ENCODE measurements at regions not wholly inside any gene's neighbourhood (a gene's known extent, or its start where the extent isn't known, plus 50 kb on each side); places are given as distances from the start of the nearest gene placed in this dataset.
A peak's percentile ranks its signal among the peaks of the same experiment; 100 is the strongest.
"Not testable (repeated sequence)": the region's sequence is repeated elsewhere in the genome, so short reads cannot be mapped to it uniquely, and the experiment has no call there.

GRCh38 chr12:31184667-31185066 is 111.0 kb downstream of the DDX11 start:
- not testable (repeated sequence) for H3K36me3 ChIP-seq (ENCODE audit: control insufficient read depth, insufficient read depth, low read length); H3K27ac Mint-ChIP-seq; H3K27me3 Mint-ChIP-seq; H3K4me1 Mint-ChIP-seq; H3K9me3 Mint-ChIP-seq; DNase-seq; H3K27ac ChIP-seq (ENCODE audit: insufficient read depth, low read length, poor library complexity, severe bottlenecking); H3K36me3 Mint-ChIP-seq; H3K4me3 ChIP-seq (ENCODE audit: low read depth, low read length); H3K4me1 ChIP-seq (ENCODE audit: control insufficient read depth, insufficient read depth, low read length, poor library complexity, severe bottlenecking); H3K9me3 ChIP-seq (ENCODE audit: control insufficient read depth in 2 of 2, low read length in 2 of 2); ATAC-seq (ENCODE audit: low read depth in 2 of 2); H3K27me3 ChIP-seq (ENCODE audit: control insufficient read depth, insufficient read depth, low read length)
- H3K4me3 Mint-ChIP-seq, result peak overlapping the region in 1 of 4 donors; percentile 23

- H3K4me1 ChIP-seq (ENCODE audit: control insufficient read depth, insufficient read depth, low read length, poor library complexity, severe bottlenecking); H3K4me1 Mint-ChIP-seq; H3K27me3 ChIP-seq (ENCODE audit: control insufficient read depth, insufficient read depth, low read length); H3K4me3 Mint-ChIP-seq; H3K9me3 Mint-ChIP-seq; DNase-seq; ATAC-seq (ENCODE audit: low read depth in 2 of 2); H3K27me3 Mint-ChIP-seq; H3K27ac Mint-ChIP-seq; H3K4me3 ChIP-seq (ENCODE audit: low read depth, low read length); H3K36me3 Mint-ChIP-seq; H3K9me3 ChIP-seq (ENCODE audit: control insufficient read depth in 2 of 2, low read length in 2 of 2); H3K27ac ChIP-seq (ENCODE audit: insufficient read depth, low read length, poor library complexity, severe bottlenecking); H3K36me3 ChIP-seq (ENCODE audit: control insufficient read depth, insufficient read depth, low read length): not testable (repeated sequence)
These were observed 119.0 kb downstream of the DDX11 start for GRCh38 chr12:31192689-31193088.

GRCh38 chr12:31195620-31196019 is 122.0 kb downstream of the DDX11 start:
- not testable (repeated sequence) for DNase-seq; H3K4me1 Mint-ChIP-seq; H3K4me3 Mint-ChIP-seq; H3K27ac Mint-ChIP-seq; H3K4me3 ChIP-seq (ENCODE audit: low read depth, low read length); H3K27ac ChIP-seq (ENCODE audit: insufficient read depth, low read length, poor library complexity, severe bottlenecking); H3K27me3 ChIP-seq (ENCODE audit: control insufficient read depth, insufficient read depth, low read length); ATAC-seq (ENCODE audit: low read depth in 2 of 2); H3K9me3 ChIP-seq (ENCODE audit: control insufficient read depth in 2 of 2, low read length in 2 of 2); H3K9me3 Mint-ChIP-seq; H3K36me3 ChIP-seq (ENCODE audit: control insufficient read depth, insufficient read depth, low read length); H3K36me3 Mint-ChIP-seq; H3K4me1 ChIP-seq (ENCODE audit: control insufficient read depth, insufficient read depth, low read length, poor library complexity, severe bottlenecking); H3K27me3 Mint-ChIP-seq

- not testable (repeated sequence) for H3K27ac Mint-ChIP-seq
These were observed 125.8 kb downstream of the DDX11 start for GRCh38 chr12:31199476-31199875.

GRCh38 chr12:31201382-31201781 is 124.6 kb downstream of the SINHCAF start:
- DNase-seq (no peak), ATAC-seq (ENCODE audit: low read depth in 2 of 2) (no peak)
- no peak overlapping the region for H3K4me3 Mint-ChIP-seq
- no peaks in the 10 kb centered on the region for H3K36me3 ChIP-seq (ENCODE audit: control insufficient read depth, insufficient read depth, low read length)
- no peaks in the 10 kb centered on the region for H3K36me3 Mint-ChIP-seq
- no peaks in the 10 kb centered on the region for H3K9me3 ChIP-seq (ENCODE audit: control insufficient read depth in 2 of 2, low read length in 2 of 2)
- H3K4me3 ChIP-seq (ENCODE audit: low read depth, low read length), result no peak overlapping the region
- no peaks in the 10 kb centered on the region for H3K9me3 Mint-ChIP-seq
- no peak overlapping the region for H3K27ac Mint-ChIP-seq
- peaks cover 22% of the 10 kb centered on the region for H3K27me3 Mint-ChIP-seq
- H3K27ac ChIP-seq (ENCODE audit: insufficient read depth, low read length, poor library complexity, severe bottlenecking), result no peak overlapping the region
- peaks cover 4% of the 10 kb centered on the region for H3K4me1 ChIP-seq (ENCODE audit: control insufficient read depth, insufficient read depth, low read length, poor library complexity, severe bottlenecking)
- H3K4me1 Mint-ChIP-seq, result peaks cover 5 to 14% (median 9%) of the 10 kb centered on the region in 4 donors
- peaks cover 19% of the 10 kb centered on the region for H3K27me3 ChIP-seq (ENCODE audit: control insufficient read depth, insufficient read depth, low read length)

More at GRCh38 chr12:31199476-31199875, 125.8 kb downstream of the DDX11 start:
- not testable (repeated sequence) for ATAC-seq (ENCODE audit: low read depth in 2 of 2); H3K4me3 ChIP-seq (ENCODE audit: low read depth, low read length); H3K4me1 Mint-ChIP-seq; H3K4me1 ChIP-seq (ENCODE audit: control insufficient read depth, insufficient read depth, low read length, poor library complexity, severe bottlenecking); DNase-seq; H3K9me3 Mint-ChIP-seq; H3K27ac ChIP-seq (ENCODE audit: insufficient read depth, low read length, poor library complexity, severe bottlenecking); H3K36me3 ChIP-seq (ENCODE audit: control insufficient read depth, insufficient read depth, low read length); H3K36me3 Mint-ChIP-seq; H3K9me3 ChIP-seq (ENCODE audit: control insufficient read depth in 2 of 2, low read length in 2 of 2); H3K4me3 Mint-ChIP-seq
- peaks cover 24% of the 10 kb centered on the region for H3K27me3 Mint-ChIP-seq
- H3K27me3 ChIP-seq (ENCODE audit: control insufficient read depth, insufficient read depth, low read length), result peaks cover 17% of the 10 kb centered on the region

GRCh38 chr12:31203261-31203660 is 122.7 kb downstream of the SINHCAF start:
- H3K36me3 Mint-ChIP-seq, result no peaks in the 10 kb centered on the region
- no peaks in the 10 kb centered on the region for H3K9me3 Mint-ChIP-seq
- peaks cover 5 to 14% (median 9%) of the 10 kb centered on the region in 4 donors for H3K4me1 Mint-ChIP-seq
- H3K4me3 Mint-ChIP-seq, result no peak overlapping the region
- Histone ChIP-seq H3K36me3 (ENCODE audit: control insufficient read depth, insufficient read depth, low read length) (no peaks in the 10 kb centered on the region), H3K27ac (ENCODE audit: insufficient read depth, low read length, poor library complexity, severe bottlenecking) (no peak overlapping the region), H3K27me3 (ENCODE audit: control insufficient read depth, insufficient read depth, low read length) (peaks cover 19% of the 10 kb centered on the region), H3K9me3 (ENCODE audit: control insufficient read depth in 2 of 2, low read length in 2 of 2) (no peaks in the 10 kb centered on the region), H3K4me1 (ENCODE audit: control insufficient read depth, insufficient read depth, low read length, poor library complexity, severe bottlenecking) (peaks cover 4% of the 10 kb centered on the region), H3K4me3 (ENCODE audit: low read depth, low read length) (no peak overlapping the region)
- DNase-seq, result peak in 1 of 3 donors; percentile 9
- H3K27ac Mint-ChIP-seq, result no peak overlapping the region
- peaks cover 22% of the 10 kb centered on the region for H3K27me3 Mint-ChIP-seq
- ATAC-seq (ENCODE audit: low read depth in 2 of 2), result no peak

- Histone ChIP-seq H3K36me3 (ENCODE audit: control insufficient read depth, insufficient read depth, low read length) (no peaks in the 10 kb centered on the region), H3K4me1 (ENCODE audit: control insufficient read depth, insufficient read depth, low read length, poor library complexity, severe bottlenecking) (peaks cover 4% of the 10 kb centered on the region), H3K27me3 (ENCODE audit: control insufficient read depth, insufficient read depth, low read length) (peaks cover 19% of the 10 kb centered on the region), H3K27ac (ENCODE audit: insufficient read depth, low read length, poor library complexity, severe bottlenecking) (no peak overlapping the region), H3K4me3 (ENCODE audit: low read depth, low read length) (no peak overlapping the region), H3K9me3 (ENCODE audit: control insufficient read depth in 2 of 2, low read length in 2 of 2) (no peaks in the 10 kb centered on the region)
- peak in 1 of 3 donors; percentile 32 for DNase-seq
- Mint-ChIP-seq H3K9me3 (peaks cover 0 to 2% (median 0%) of the 10 kb centered on the region in 7 donors), H3K4me1 (peaks cover 5 to 14% (median 9%) of the 10 kb centered on the region in 4 donors), H3K4me3 (no peak overlapping the region), H3K36me3 (no peaks in the 10 kb centered on the region), H3K27me3 (peaks cover 32% of the 10 kb centered on the region), H3K27ac (peak overlapping the region in 1 of 3 donors; percentile 32)
- peak; percentile 43 to 60 for ATAC-seq (ENCODE audit: low read depth in 2 of 2)
These were observed 120.9 kb downstream of the SINHCAF start for GRCh38 chr12:31205054-31205453.

- Mint-ChIP-seq H3K36me3 (no peaks in the 10 kb centered on the region), H3K27me3 (peaks cover 32% of the 10 kb centered on the region), H3K4me1 (peaks cover 5 to 14% (median 9%) of the 10 kb centered on the region in 4 donors), H3K4me3 (no peak overlapping the region), H3K9me3 (peaks cover 0 to 2% (median 0%) of the 10 kb centered on the region in 7 donors), H3K27ac (no peak overlapping the region)
- peaks cover 17% of the 10 kb centered on the region for H3K27me3 ChIP-seq (ENCODE audit: control insufficient read depth, insufficient read depth, low read length)
- H3K9me3 ChIP-seq (ENCODE audit: control insufficient read depth in 2 of 2, low read length in 2 of 2), result no peaks in the 10 kb centered on the region
- H3K36me3 ChIP-seq (ENCODE audit: control insufficient read depth, insufficient read depth, low read length), result no peaks in the 10 kb centered on the region
- no peak overlapping the region for H3K27ac ChIP-seq (ENCODE audit: insufficient read depth, low read length, poor library complexity, severe bottlenecking)
- DNase-seq (no peak), ATAC-seq (ENCODE audit: low read depth in 2 of 2) (no peak)
- H3K4me3 ChIP-seq (ENCODE audit: low read depth, low read length), result no peak overlapping the region
- peaks cover 4% of the 10 kb centered on the region for H3K4me1 ChIP-seq (ENCODE audit: control insufficient read depth, insufficient read depth, low read length, poor library complexity, severe bottlenecking)
These were observed 119.8 kb downstream of the SINHCAF start for GRCh38 chr12:31206038-31206670.

Measured in CD4-positive, CD25-positive, alpha-beta regulatory T cell (primary cell).